Umbilical cord (tissue), 1 donor: ENCODE measurements at regions not wholly inside any gene's neighbourhood (a gene's known extent, or its start where the extent isn't known, plus 50 kb on each side); places are given as distances from the start of the nearest gene placed in this dataset.
A peak's percentile ranks its signal among the peaks of the same experiment; 100 is the strongest.
"Not testable (repeated sequence)": the region's sequence is repeated elsewhere in the genome, so short reads cannot be mapped to it uniquely, and the experiment has no call there.

Experiments
- DNase-seq: peaks from one replicate; pipeline ENCODE4 v3.0.0-alpha.2; 2015; ENCODE audit warnings: low spot score

- not testable (repeated sequence) for DNase-seq
These were observed 72.6 kb upstream of the RAPGEF2 start for GRCh38 chr4:159030297-159030696.

DNA sequence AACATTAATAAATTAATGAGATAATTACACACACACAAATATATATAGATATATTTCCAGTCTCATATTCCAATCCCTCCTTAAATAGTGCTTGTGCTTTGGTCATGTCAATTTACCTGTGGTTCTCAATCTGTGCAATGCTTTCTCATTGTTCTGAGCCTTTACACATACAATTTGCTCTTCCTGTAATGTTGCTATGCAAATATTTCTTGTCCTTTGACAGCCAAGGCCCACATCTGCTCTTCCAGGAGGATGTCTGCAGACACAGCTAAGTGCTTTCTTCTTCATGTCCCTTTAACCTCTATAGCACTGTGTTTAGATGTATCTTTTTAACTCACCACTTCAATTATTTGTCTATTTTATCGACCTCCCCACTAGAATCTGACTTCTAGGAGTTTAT lies 67.3 kb upstream of the RAPGEF2 start:
- DNase-seq: no peak

DNA sequence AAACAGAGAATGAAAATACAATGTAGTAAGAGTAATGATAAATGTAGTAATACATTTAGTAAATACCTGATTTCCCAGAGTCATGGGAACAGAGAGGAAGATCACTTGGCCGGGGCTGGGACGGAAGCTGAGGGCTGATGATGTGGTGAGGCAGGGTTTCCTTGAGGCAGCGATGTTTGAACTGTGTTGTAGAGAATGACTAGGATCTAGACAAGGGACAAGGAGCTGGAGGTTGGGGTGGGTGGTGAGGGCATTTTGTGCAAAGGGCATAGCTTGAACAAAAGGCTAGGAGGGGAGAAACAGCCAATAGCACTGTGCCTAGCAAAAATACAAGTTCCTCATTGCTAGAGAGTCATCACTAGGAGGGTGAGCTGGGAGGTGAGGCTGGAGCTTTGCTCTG lies 64.3 kb upstream of the RAPGEF2 start:
- no peak for DNase-seq

- no peak for DNase-seq
These were observed 61.5 kb upstream of the RAPGEF2 start for GRCh38 chr4:159041054-159042034.

DNA sequence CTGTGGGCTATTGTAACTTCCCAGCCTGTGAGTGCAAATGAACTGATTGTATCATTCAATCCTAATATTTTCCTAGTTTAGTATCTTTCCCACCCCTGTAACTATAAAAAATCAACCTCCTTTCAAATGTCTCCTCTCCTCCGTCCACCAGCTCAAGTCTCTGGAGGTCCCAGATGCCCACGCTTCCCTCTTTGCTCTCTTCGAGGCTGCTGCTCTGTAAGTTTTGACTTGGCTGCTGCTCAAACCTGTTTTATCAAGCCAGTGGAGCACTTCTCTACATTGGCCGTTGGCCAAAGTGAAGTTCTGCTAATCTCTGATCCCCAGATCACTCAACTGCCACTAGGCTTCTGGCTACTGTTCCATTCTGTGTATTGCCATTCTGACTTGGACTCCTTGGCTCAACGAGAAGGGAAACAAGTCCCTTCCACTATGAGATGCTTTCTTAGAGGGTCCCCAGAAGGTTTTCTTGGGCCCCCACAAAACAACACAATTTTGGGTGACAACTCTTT lies 60.7 kb upstream of the RAPGEF2 start:
- peak; percentile 24 for DNase-seq

DNA sequence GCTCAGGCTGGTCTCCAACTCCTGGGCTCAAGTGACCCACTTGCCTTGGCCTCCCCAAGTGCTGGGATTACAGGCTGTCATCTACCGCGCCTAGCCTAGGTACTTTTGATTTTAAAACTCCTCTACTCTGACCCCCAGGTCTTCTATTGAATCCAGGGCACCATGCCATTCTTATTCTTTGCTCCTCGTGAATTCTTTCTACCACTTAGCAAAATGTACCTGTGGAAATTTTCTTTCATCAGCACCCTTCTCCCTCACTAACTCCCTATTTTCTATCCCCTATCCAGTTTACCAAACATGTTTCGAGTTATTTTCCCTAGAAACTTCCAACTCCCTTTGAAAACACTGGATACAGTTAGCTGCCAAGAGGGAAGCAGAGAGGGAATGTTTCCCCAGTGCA lies 60.0 kb upstream of the RAPGEF2 start:
- DNase-seq: no peak

GRCh38 chr4:159043861-159044260 lies 59.0 kb upstream of the RAPGEF2 start:
- no peak for DNase-seq

- DNase-seq: no peak
These were observed 57.6 kb upstream of the RAPGEF2 start for GRCh38 chr4:159045321-159045720.

DNA sequence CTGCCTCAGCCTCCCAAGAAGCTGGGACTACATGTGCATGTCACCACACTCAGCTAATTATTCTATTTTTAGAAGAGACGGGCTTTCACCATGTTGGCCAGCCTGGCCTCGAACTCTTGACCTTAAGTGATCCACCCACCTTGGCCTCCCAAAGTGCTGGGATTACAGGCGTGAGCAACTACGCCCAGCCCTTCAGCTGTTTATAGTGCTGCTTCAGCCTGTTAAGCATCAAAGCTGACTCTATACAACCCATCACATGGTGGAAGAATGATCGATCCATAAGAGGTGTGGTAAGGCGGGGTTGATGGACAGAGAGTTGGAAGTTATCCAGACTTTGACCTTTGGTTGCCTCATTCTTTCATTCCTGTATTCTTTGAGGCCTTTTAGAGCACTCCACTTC lies 56.2 kb upstream of the RAPGEF2 start:
- no peak for DNase-seq

DNA sequence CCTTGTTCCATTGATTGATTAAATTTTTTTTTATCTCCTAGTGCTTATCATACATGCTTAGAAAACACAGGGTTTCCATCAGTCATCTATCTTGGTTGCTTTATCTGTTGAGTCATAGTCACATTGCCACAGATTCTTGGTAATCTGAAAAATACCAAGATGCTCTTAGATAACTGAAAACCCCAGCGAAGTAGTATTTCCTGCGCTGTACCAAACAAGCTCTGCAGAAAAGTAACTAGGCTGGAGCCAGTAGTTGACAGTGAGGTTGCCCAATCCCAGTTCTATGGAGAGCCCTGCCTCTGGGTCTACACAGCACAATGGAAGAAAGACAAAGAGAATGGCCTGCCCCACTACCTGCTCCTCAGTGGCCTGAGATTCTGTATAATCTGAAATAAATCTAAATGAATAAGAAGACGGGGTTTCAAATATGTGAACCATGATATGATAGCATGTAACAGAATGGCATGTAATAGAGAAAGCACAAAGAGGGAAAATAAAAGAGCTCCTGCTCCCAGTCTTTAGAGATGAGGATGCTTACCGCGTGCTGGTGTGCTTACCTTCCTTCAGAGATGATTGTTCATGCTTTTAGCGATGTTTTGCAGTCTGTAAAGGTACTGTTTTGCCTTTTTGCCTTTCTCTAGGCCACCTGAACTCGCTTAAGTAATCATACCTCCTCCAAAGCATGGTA lies 55.3 kb upstream of the RAPGEF2 start:
- DNase-seq: peak; percentile 5

- peak; percentile 73 for DNase-seq
These were observed 54.6 kb upstream of the RAPGEF2 start for GRCh38 chr4:159048166-159048886.

GRCh38 chr4:159049780-159050375 lies 53.0 kb upstream of the RAPGEF2 start:
- no peak for DNase-seq

DNA sequence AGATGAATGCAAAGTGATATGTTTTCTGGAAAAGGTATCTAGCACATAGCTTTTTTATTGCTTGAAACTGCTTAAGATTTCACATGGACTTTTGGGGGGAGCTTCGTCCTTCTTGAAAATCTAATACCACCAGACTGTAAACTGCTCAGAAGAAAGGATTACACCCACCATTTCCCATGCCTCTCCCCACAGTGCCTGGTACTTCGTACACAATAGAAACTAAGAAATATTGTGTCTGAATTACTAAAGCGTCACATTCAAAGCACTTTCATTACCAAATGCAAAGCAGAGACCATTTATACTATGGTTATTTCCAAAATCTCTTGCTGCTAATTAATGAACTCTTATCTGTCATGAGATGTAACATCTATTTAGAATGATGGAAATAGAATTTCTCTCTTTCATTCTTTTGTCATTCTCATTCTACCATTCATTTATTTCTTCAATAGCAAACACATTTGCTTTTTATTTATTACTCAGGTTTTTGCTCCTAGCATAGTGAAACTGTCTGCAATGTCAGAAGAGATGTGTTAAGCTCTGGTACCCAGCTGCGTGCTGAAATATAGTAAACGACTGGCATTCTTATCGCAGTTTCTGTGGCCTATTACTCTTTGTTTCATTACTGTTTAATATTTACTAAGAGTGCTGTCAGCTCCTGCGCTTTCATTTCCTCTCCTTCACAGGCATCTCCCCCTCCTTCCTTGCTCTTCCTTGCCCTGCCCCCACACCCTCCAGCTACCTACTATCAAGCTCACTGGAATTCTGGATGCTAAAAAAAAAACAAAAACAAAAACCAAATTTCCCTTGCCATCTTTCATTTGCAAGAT lies 51.4 kb upstream of the RAPGEF2 start:
- DNase-seq: peak; percentile 5

DNA sequence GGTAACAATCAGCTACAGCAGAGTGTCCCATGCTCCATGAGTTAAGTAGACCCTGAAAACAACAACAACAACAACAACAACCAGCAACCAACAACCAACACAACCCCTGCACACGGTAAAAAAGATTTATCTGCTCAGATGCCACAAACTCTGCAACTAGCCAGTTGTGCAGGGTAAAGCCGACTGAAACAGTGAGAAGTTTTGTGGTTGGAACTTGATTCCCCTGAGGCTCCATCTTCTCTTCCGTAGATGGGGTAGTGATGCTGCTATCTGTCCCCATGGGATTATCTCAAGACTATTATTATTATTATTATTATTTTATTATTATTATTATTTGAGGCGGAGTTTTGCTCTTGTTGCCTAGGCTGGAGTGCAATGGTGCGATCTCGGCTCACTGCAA lies 50.6 kb upstream of the RAPGEF2 start:
- DNase-seq: no peak
